Type B pancreatic cell (in vitro differentiated cells): ENCODE measurements at regions not wholly inside any gene's neighbourhood (a gene's known extent, or its start where the extent isn't known, plus 50 kb on each side); places are given as distances from the start of the nearest gene placed in this dataset.

Experiments used
- DNase-seq: peaks from one replicate; pipeline ENCODE4 v3.0.0; 2021; ENCODE audit warnings: mixed read lengths; ENCODE audit not compliant: unreplicated experiment; ENCODE audit errors: extremely low spot score
- H3K27ac Mint-ChIP-seq: 2 replicates; pipeline ENCODE4 v1.8.0; 2021; ENCODE audit warnings: mild to moderate bottlenecking, mixed read lengths
- H3K27me3 Mint-ChIP-seq: 2 replicates; pipeline ENCODE4 v1.8.0; 2021; ENCODE audit warnings: mixed read lengths
- H3K36me3 Mint-ChIP-seq: 2 replicates; pipeline ENCODE4 v1.8.0; 2021; ENCODE audit warnings: mixed read lengths
- H3K4me1 Mint-ChIP-seq: one replicate; pipeline ENCODE4 v1.8.0; 2021; ENCODE audit warnings: mixed read lengths; ENCODE audit not compliant: unreplicated experiment
- H3K4me3 Mint-ChIP-seq: 2 replicates; pipeline ENCODE4 v1.8.0; 2021; ENCODE audit warnings: mild to moderate bottlenecking, mixed read lengths
- H3K9me3 Mint-ChIP-seq: 2 replicates; pipeline ENCODE4 v1.8.0; 2021; ENCODE audit warnings: mixed read lengths
- CTCF ChIP-seq: fragments of 200-600 bp; sonication (generic); conservative IDR thresholded peaks from 2 replicates; pipeline ENCODE4 v1.5.0; 2021; ENCODE audit warnings: antibody characterized with exemption, mild to moderate bottlenecking

- Mint-ChIP-seq H3K4me1 (peaks cover 28% of the 10 kb centered on the region), H3K27ac (peak overlapping the region; percentile 14), H3K27me3 (no peaks in the 10 kb centered on the region), H3K9me3 (no peaks in the 10 kb centered on the region), H3K36me3 (no peaks in the 10 kb centered on the region), H3K4me3 (no peak overlapping the region)
- no peak for TF ChIP-seq CTCF
- DNase-seq = no peak
These were observed 80.0 kb upstream of the FAM180A start for GRCh38 chr7:135828604-135829003.

GRCh38 chr7:135827391-135827790 lies 78.8 kb upstream of the FAM180A start:
- no peak for DNase-seq
- Mint-ChIP-seq H3K36me3 (no peaks in the 10 kb centered on the region), H3K9me3 (no peaks in the 10 kb centered on the region), H3K4me1 (peaks cover 26% of the 10 kb centered on the region), H3K27me3 (no peaks in the 10 kb centered on the region), H3K4me3 (no peak overlapping the region), H3K27ac (no peak overlapping the region)
- TF ChIP-seq CTCF = no peak

- Mint-ChIP-seq H3K36me3 (no peaks in the 10 kb centered on the region), H3K4me3 (no peak overlapping the region), H3K4me1 (peaks cover 23% of the 10 kb centered on the region), H3K9me3 (no peaks in the 10 kb centered on the region), H3K27ac (no peak overlapping the region), H3K27me3 (no peaks in the 10 kb centered on the region)
- TF ChIP-seq CTCF = no peak
- DNase-seq = no peak
These were observed 76.8 kb upstream of the FAM180A start for GRCh38 chr7:135825406-135825805.

GRCh38 chr7:135822376-135822775 lies 73.8 kb upstream of the FAM180A start:
- Mint-ChIP-seq H3K27ac (no peak overlapping the region), H3K36me3 (no peaks in the 10 kb centered on the region), H3K27me3 (no peaks in the 10 kb centered on the region), H3K4me1 (peaks cover 11% of the 10 kb centered on the region), H3K4me3 (no peak overlapping the region), H3K9me3 (no peaks in the 10 kb centered on the region)
- no peak for TF ChIP-seq CTCF
- no peak for DNase-seq

- Mint-ChIP-seq H3K36me3 (no peaks in the 10 kb centered on the region), H3K4me3 (no peak overlapping the region), H3K4me1 (no peaks in the 10 kb centered on the region), H3K27me3 (no peaks in the 10 kb centered on the region), H3K27ac (no peak overlapping the region), H3K9me3 (no peaks in the 10 kb centered on the region)
- no peak for DNase-seq
- TF ChIP-seq CTCF = no peak
These were observed 69.0 kb upstream of the FAM180A start for GRCh38 chr7:135817583-135817982.

GRCh38 chr7:135815033-135815432 lies 66.4 kb upstream of the FAM180A start:
- Mint-ChIP-seq H3K4me1 (no peaks in the 10 kb centered on the region), H3K27ac (no peak overlapping the region), H3K36me3 (no peaks in the 10 kb centered on the region), H3K27me3 (no peaks in the 10 kb centered on the region), H3K4me3 (no peak overlapping the region), H3K9me3 (no peaks in the 10 kb centered on the region)
- no peak for TF ChIP-seq CTCF
- DNase-seq = no peak
